ENCODE measurements at regions not wholly inside any gene's neighbourhood (a gene's known extent, or its start where the extent isn't known, plus 50 kb on each side); places are given as distances from the start of the nearest gene placed in this dataset.

DNA sequence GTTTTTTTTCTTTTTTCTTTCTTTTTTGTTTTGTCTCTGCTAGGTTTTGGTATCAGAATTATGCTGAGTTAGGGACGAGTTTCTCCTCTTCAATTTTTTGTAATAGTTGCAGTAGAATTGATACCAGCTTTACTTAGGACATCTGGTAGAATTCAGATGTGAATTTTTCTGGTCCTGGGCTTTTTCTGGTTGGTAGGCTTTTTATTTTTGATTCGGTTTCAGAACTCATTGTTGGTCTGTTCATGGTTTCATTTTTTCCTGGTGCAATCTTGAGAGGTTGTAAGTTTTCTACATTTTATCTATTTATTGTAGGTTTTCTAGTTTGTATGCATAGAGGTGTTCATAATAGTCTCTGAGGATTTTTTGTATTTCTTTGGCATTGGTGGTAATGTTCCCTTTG lies 498.1 kb upstream of the CPEB2 start:
- DNase-seq = no peak

- no peak for DNase-seq
Measured at GRCh38 chr4:14513471-14513870, 488.8 kb upstream of the CPEB2 start.

- no peak for DNase-seq
Measured at GRCh38 chr4:14515556-14515955, 486.7 kb upstream of the CPEB2 start.

DNA sequence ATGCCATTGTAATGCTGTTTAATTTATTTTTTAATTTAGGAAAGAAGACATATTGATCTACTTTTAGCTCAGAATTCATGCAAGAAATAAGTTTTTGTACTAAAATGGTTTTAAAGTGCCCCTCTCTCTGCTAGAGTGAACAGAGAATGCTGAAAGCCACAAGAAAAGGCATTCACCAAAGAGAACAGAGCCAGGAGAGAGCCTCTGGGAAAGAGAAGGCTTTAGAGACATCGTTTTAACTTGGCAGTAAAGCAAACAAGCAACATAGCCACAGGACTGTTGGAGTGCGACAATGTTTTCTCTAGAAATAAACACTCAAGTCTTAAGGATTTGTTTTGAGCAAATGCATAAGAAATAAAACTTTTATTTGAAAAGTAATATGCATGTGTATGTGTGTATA lies 484.1 kb upstream of the CPEB2 start:
- DNase-seq = no peak

DNA sequence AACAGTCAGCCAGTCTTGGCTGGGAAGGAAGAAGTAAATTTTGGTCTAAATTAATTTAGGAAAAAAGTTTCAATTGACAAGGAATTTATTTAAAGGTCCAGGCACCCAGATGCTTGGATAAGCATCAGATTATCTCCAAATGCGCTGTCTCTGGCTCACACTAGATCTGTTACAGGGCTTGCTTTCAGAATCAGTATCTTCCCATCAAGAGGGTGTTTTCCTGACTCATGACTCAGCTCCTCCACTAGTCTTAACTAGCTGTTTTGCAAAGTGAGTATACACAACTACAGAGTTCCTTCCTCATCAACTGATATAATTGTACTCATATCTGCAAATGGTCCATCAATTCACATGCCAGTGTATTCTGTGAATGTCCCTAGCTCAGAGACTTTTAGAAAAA lies 482.1 kb upstream of the CPEB2 start:
- peak; percentile 12 for DNase-seq

GRCh38 chr4:14524276-14524675 lies 478.0 kb upstream of the CPEB2 start:
- DNase-seq = no peak

GRCh38 chr4:14528918-14529317 lies 473.4 kb upstream of the CPEB2 start:
- DNase-seq = no peak

DNA sequence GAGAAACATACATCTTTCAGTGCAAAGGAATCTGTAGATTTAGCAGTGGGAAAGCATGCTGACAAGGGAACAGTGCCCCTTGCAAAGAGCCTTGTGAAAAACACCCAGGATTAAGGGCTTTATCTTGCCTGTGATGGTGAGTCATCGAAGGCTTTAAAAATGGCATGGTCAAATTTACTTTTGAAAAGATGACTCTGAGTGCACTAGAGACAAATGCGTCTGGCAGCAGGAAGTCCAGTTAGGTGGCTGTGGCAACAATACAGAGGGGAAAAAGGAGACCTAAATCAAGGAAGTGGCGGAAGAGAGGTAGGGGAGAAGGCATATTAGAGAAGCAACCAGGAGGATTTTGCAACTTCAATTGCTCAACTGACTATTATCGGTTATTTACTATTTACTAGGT lies 472.6 kb upstream of the CPEB2 start:
- DNase-seq = peak; percentile 11

DNA sequence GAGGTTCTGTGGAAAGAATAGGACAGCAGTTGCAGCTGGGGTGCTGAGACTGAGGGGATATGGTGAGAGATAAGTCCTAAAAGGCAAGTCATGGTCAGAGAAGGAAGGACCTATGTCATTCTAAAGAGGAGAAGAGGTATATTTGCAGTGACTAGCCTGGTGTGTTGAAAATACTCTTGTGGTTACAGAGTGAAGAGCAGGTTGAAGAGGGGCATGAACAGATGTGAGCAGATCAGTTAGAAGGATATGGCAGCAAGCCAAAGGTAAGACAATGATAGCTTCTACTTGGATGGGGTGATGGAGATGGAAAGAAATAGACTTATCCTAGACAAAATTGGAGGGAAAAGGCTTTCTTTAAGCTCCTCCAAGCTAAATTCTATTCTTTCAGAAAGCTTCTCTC lies 469.8 kb upstream of the CPEB2 start:
- DNase-seq = peak; percentile 8

GRCh38 chr4:14539246-14539645 lies 463.0 kb upstream of the CPEB2 start:
- no peak for DNase-seq

DNA sequence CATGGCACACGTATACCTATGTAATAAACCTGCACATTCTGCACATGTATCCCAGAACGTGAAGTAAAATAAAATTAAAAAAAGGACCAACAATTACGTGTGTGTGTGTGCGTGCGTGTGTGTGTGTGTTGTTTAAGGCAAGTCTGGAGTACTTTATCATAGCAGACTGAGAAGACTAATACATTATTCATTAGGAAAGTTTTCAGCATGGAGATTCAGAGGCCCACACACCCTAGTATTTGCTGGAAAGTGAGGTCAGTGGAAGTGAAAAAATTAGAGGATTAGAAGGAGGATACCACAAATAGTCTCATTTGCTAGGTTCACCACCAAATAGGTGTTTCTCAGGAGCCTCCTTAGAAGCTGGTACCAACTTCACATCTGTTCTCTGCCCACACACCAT lies 457.1 kb upstream of the CPEB2 start:
- DNase-seq = no peak

DNA sequence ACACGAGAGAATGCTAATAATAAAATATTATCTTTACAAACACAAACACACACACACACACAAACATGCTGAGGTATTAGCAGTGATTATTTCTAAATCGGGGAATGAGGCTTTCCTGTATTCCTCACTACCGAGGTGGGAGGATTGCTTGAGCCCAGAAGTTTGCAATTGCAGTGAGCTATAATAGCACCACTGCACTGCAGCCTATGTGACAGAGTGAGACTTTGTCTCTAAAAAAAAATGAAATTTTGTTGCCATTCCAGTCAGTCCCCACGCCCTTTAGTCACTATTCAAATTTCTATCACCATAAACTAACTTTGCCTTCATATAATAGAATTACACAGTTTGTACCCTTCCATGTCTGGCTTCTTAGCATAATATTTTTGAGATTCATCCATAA lies 456.5 kb upstream of the CPEB2 start:
- DNase-seq = no peak

GRCh38 chr4:14552119-14552518 lies 450.2 kb upstream of the CPEB2 start:
- DNase-seq = no peak

- no peak for DNase-seq
Measured at GRCh38 chr4:14559646-14560045, 442.6 kb upstream of the CPEB2 start.

DNA sequence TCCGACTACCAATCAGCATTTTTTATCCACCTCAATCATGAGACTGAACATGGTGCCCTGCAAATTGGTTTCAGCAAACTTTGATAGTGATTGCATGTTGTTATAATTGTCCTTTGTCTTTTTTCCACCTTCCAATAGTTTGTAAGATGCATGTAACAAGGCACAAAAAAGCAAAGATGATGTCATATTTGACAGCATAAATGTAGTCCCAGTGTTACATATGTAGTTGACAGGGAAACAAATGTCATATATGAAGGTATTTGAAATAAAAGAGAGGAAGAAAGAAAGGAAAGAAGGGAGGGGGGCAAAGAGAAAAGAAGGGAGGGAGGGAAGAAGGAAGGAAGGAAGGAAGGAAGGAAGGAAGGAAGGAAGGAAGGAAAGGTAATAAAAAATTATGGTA lies 441.7 kb upstream of the CPEB2 start:
- no peak for DNase-seq

DNA sequence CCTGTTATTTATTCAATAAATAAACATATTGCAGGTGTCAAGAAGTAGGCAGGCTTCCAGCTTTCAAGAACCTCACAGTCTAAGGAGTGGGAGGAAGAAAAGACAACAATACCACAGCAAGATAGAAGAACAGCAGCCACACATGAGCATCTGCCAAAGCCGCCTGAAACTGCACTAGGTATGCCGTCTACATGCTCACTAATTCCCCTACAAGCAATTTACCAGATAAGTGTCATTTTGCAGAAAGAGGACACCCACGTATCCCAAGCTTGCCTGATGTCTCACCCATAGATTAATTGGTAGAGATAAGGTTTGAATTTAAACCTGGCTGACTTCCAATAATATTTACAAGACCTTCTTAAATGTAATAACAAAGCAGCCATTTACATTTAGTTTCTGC lies 439.4 kb upstream of the CPEB2 start:
- no peak for DNase-seq

DNA sequence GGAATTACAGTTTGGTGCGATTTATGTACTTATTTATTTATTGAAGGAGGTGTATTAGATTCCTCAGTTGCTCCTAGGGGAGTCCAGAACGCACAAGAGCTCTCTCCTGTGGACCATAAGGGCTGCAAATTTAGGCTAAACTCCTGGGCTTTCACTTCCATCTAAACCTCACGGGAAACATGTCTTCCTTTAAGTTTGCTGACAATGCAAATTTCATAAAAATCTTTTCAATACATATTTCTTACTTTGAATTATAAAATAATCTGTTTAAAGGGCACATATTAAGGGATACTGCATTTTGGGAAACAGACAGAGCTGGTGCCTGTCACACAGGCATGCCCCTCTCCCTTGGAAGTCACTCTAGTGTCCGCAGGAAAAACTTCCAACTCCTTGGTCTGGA lies 438.0 kb upstream of the CPEB2 start:
- no peak for DNase-seq

- peak; percentile 4 for DNase-seq
Measured at GRCh38 chr4:14566518-14566917, 435.8 kb upstream of the CPEB2 start.

GRCh38 chr4:14568351-14568750 lies 433.9 kb upstream of the CPEB2 start:
- DNase-seq = no peak

DNA sequence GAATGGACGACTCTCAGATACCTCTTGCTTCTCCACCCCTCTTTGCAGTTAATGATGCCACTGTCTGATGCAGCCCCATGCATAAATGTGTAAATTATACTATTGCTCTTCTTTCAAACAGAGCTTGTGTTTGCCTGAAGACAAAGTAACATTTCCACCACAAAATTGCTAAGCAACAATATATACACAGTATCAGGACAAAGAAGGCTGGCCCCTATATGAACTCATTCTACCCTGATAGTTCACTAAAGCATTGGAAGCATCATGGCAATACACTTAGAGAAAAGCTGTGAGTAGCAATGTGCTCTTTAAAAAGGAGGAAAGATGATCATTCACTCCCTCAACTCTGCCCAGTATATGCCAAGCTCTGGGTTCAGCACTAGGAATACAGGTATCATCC lies 427.0 kb upstream of the CPEB2 start:
- no peak for DNase-seq

GRCh38 chr4:14575919-14576318 lies 426.4 kb upstream of the CPEB2 start:
- DNase-seq = no peak

- DNase-seq = no peak
Measured at GRCh38 chr4:14580061-14580460, 422.2 kb upstream of the CPEB2 start.

DNA sequence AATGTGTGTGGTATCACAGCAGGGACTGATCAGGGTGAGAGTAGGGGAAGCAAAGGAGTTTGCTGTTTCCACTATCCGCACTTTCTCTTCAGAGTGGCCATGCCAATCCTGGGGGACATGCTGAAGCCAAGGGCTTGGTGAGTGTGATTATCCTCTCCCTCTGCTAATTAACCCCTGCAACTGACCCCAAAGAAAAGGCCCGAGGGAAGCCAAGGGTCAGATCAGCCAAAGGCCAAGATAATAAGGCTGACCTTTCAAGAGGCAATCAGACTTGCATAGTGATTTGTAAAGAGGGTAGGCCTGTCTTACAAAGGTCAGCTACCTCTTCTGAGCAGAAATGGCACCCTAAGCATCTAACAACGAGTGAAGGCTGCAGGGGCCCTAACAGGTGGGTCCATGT lies 420.5 kb upstream of the CPEB2 start:
- no peak for DNase-seq

GRCh38 chr4:14582677-14583076 lies 419.6 kb upstream of the CPEB2 start:
- no peak for DNase-seq

- no peak for DNase-seq
Measured at GRCh38 chr4:14583331-14583730, 418.9 kb upstream of the CPEB2 start.

DNA sequence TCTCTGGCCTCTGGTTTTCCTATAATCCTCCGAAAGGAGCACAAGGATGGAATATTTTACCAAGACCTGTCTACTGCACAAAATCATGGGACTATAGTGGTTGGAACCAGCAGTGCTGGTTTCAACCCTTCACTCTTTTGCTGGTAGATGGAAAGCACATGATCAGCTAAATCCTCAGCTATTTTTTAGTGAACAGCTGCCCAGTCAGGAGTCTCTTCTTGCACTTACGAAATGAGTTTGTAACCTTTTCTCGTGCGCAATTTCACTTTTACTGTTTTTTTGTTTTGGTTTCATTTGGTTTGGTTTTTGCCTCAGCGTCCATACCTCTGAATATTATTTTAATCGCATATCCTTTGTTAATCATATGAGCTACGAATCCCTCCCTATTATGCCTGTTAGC lies 418.5 kb upstream of the CPEB2 start:
- DNase-seq = no peak

Measured in hematopoietic multipotent progenitor cell treated with erythropoietin and hydrocortisone succinate and interleukin-3 and kit ligand, for 4 days (in vitro differentiated cells).